ENCODE measurements at regions not wholly inside any gene's neighbourhood (a gene's known extent, or its start where the extent isn't known, plus 50 kb on each side); places are given as distances from the start of the nearest gene placed in this dataset.
"Not testable (repeated sequence)": the region's sequence is repeated elsewhere in the genome, so short reads cannot be mapped to it uniquely, and the experiment has no call there.

- DNase-seq (ENCODE audit: low read depth), result not testable (repeated sequence)
These were observed 73.5 kb downstream of the NPIPA8 start for GRCh38 chr16:18263046-18263445.

- not testable (repeated sequence) for DNase-seq (ENCODE audit: low read depth)
These were observed 74.7 kb downstream of the NPIPA8 start for GRCh38 chr16:18261848-18262247.

- not testable (repeated sequence) for DNase-seq (ENCODE audit: low read depth)
These were observed 76.9 kb downstream of the NPIPA8 start for GRCh38 chr16:18259496-18260176.

GRCh38 chr16:18252943-18253342 lies 83.6 kb downstream of the NPIPA8 start:
- DNase-seq (ENCODE audit: low read depth), result not testable (repeated sequence)

GRCh38 chr16:18230505-18230904 lies 106.0 kb downstream of the NPIPA8 start:
- not testable (repeated sequence) for DNase-seq (ENCODE audit: low read depth)

- DNase-seq (ENCODE audit: low read depth), result not testable (repeated sequence)
These were observed 114.2 kb downstream of the NPIPA8 start for GRCh38 chr16:18222054-18223009.

- DNase-seq (ENCODE audit: low read depth), result not testable (repeated sequence)
These were observed 118.8 kb downstream of the NPIPA8 start for GRCh38 chr16:18217741-18218140.

GRCh38 chr16:18216814-18217213 lies 119.7 kb downstream of the NPIPA8 start:
- DNase-seq (ENCODE audit: low read depth), result not testable (repeated sequence)

- DNase-seq (ENCODE audit: low read depth), result not testable (repeated sequence)
These were observed 122.7 kb downstream of the NPIPA8 start for GRCh38 chr16:18213810-18214209.

- not testable (repeated sequence) for DNase-seq (ENCODE audit: low read depth)
These were observed 125.0 kb downstream of the NPIPA8 start for GRCh38 chr16:18211505-18211904.

- not testable (repeated sequence) for DNase-seq (ENCODE audit: low read depth)
These were observed 131.8 kb downstream of the NPIPA8 start for GRCh38 chr16:18204786-18205185.

GRCh38 chr16:18204309-18204708 lies 132.2 kb downstream of the NPIPA8 start:
- not testable (repeated sequence) for DNase-seq (ENCODE audit: low read depth)

- DNase-seq (ENCODE audit: low read depth), result not testable (repeated sequence)
These were observed 135.0 kb downstream of the NPIPA8 start for GRCh38 chr16:18201511-18201910.

GRCh38 chr16:18192389-18192788 lies 144.1 kb downstream of the NPIPA8 start:
- not testable (repeated sequence) for DNase-seq (ENCODE audit: low read depth)

GRCh38 chr16:18190179-18190578 lies 146.4 kb downstream of the NPIPA8 start:
- not testable (repeated sequence) for DNase-seq (ENCODE audit: low read depth)

GRCh38 chr16:18184755-18185154 lies 151.8 kb downstream of the NPIPA8 start:
- not testable (repeated sequence) for DNase-seq (ENCODE audit: low read depth)

GRCh38 chr16:18181028-18181427 lies 155.5 kb downstream of the NPIPA8 start:
- not testable (repeated sequence) for DNase-seq (ENCODE audit: low read depth)

- not testable (repeated sequence) for DNase-seq (ENCODE audit: low read depth)
These were observed 162.5 kb downstream of the NPIPA8 start for GRCh38 chr16:18173945-18174497.

GRCh38 chr16:18162293-18162692 lies 174.2 kb downstream of the NPIPA8 start:
- not testable (repeated sequence) for DNase-seq (ENCODE audit: low read depth)

- DNase-seq (ENCODE audit: low read depth), result not testable (repeated sequence)
These were observed 175.3 kb downstream of the NPIPA8 start for GRCh38 chr16:18161224-18161623.

- DNase-seq (ENCODE audit: low read depth), result not testable (repeated sequence)
These were observed 177.4 kb downstream of the NPIPA8 start for GRCh38 chr16:18159185-18159584.

GRCh38 chr16:18157854-18158253 lies 178.7 kb downstream of the NPIPA8 start:
- not testable (repeated sequence) for DNase-seq (ENCODE audit: low read depth)
